IMR-90 (cell line): ENCODE measurements at regions not wholly inside any gene's neighbourhood (a gene's known extent, or its start where the extent isn't known, plus 50 kb on each side); places are given as distances from the start of the nearest gene placed in this dataset.

Source experiments
- ATAC-seq: fragments of 200-7000 bp; cut with Tn5 transposase; 2 replicates; pipeline ENCODE4 v1.9.1; 2020; ENCODE audit warnings: low read depth, mild to moderate bottlenecking, moderate library complexity
- BruUV-seq: library from RNA; stranded (reverse); fragments of 400-500 nt; replicated peaks from 2 replicates; lab custom pipeline; 2021; lab: Mats Ljungman, UMichigan
- CTCF ChIA-PET: fragments of 300-600 bp; formaldehyde crosslinking; extraction: SDS; loops from one replicate; lab custom pipeline; 2021; ENCODE audit warnings: antibody characterized with exemption; lab: Yijun Ruan, JAX
- POLR2A ChIA-PET: fragments of 300-600 bp; sonication (Branson Sonifier 250); formaldehyde crosslinking; loops from one replicate; lab custom pipeline; 2022; ENCODE audit warnings: antibody characterized with exemption; ENCODE audit not compliant: unreplicated experiment; lab: Charles Lee
- DNase-seq: peaks from one replicate; pipeline ENCODE4 v3.0.0; 2013
- H2AFZ ChIP-seq: replicated peaks from 2 replicates; pipeline ENCODE3; 2013; ENCODE audit warnings: low read length, mild to moderate bottlenecking; ENCODE audit not compliant: poor library complexity
- H2AK5ac ChIP-seq: 2 replicates; pipeline ENCODE4 v1.6.1; 2013; ENCODE audit warnings: low read depth, low read length, inconsistent platforms
- H2AK9ac ChIP-seq: replicated peaks from 2 replicates; pipeline ENCODE3; 2013; ENCODE audit warnings: mild to moderate bottlenecking, low read depth, low read length, moderate library complexity; ENCODE audit not compliant: poor library complexity
- H2BK120ac ChIP-seq: 2 replicates; pipeline ENCODE4 v1.6.1; 2013; ENCODE audit warnings: low read depth, low read length, inconsistent platforms
- H2BK15ac ChIP-seq: 3 replicates; pipeline ENCODE4 v1.6.1; 2013; ENCODE audit warnings: low read depth, low read length, inconsistent platforms
- H2BK20ac ChIP-seq: 2 replicates; pipeline ENCODE4 v1.6.1; 2013; ENCODE audit warnings: low read depth, mild to moderate bottlenecking, inconsistent platforms, low read length, moderate library complexity
- H2BK5ac ChIP-seq: 2 replicates; pipeline ENCODE4 v1.6.1; 2013; ENCODE audit warnings: mild to moderate bottlenecking, low read depth, low read length, inconsistent platforms; ENCODE audit not compliant: poor library complexity, severe bottlenecking
- H3K14ac ChIP-seq: replicated peaks from 2 replicates; pipeline ENCODE4 v1.6.1; 2013; ENCODE audit warnings: low read depth, low read length, inconsistent platforms
- H3K18ac ChIP-seq: 2 replicates; pipeline ENCODE4 v1.6.1; 2013; ENCODE audit warnings: low read depth, low read length, control low read depth
- H3K23ac ChIP-seq: 2 replicates; pipeline ENCODE4 v1.6.1; 2013; ENCODE audit warnings: low read depth, low read length, inconsistent platforms
- H3K27ac ChIP-seq: 2 replicates; pipeline ENCODE4 v1.5.1; 2013; ENCODE audit warnings: mild to moderate bottlenecking, control low read depth, low read length; ENCODE audit not compliant: insufficient read depth
- H3K27me3 ChIP-seq: 2 replicates; pipeline ENCODE4 v1.6.1; 2013; ENCODE audit warnings: low read length; ENCODE audit not compliant: control insufficient read depth, insufficient read depth
- H3K36me3 ChIP-seq: 2 replicates; pipeline ENCODE4 v1.6.1; 2013; ENCODE audit warnings: low read length, mixed read lengths; ENCODE audit not compliant: control insufficient read depth, insufficient read depth
- H3K4ac ChIP-seq: 2 replicates; pipeline ENCODE4 v1.6.1; 2013; ENCODE audit warnings: low read depth, low read length, inconsistent platforms
- H3K4me1 ChIP-seq: 2 replicates; pipeline ENCODE4 v1.6.1; 2013; ENCODE audit warnings: low read length, mixed read lengths; ENCODE audit not compliant: control insufficient read depth, insufficient read depth
- H3K4me2 ChIP-seq: 2 replicates; pipeline ENCODE4 v1.6.1; 2013; ENCODE audit warnings: low read depth, mild to moderate bottlenecking, control low read depth, low read length, moderate library complexity
- H3K4me3 ChIP-seq: 2 replicates; pipeline ENCODE4 v1.5.1; 2013; ENCODE audit warnings: low read depth, mild to moderate bottlenecking, control low read depth, low read length, moderate library complexity; ENCODE audit not compliant: insufficient read depth
- H3K56ac ChIP-seq: 2 replicates; pipeline ENCODE4 v1.6.1; 2013; ENCODE audit warnings: low read length, inconsistent platforms; ENCODE audit not compliant: insufficient read depth; ENCODE audit errors: extremely low read depth
- H3K79me1 ChIP-seq, 2 experiments: 2 replicates each; pipeline ENCODE4 v1.6.1; 2013; ENCODE audit warnings: low read length in 2 of 2, inconsistent platforms in 1 of 2, low read depth in 1 of 2
- H3K9ac ChIP-seq: 2 replicates; pipeline ENCODE4 v1.6.1; 2013; ENCODE audit warnings: low read depth, low read length, control low read depth
- H3K9me1 ChIP-seq: 2 replicates; pipeline ENCODE4 v1.6.1; 2013; ENCODE audit warnings: low read length, inconsistent platforms; ENCODE audit not compliant: insufficient read depth
- H3K9me3 ChIP-seq: 2 replicates; pipeline ENCODE4 v1.6.1; 2013; ENCODE audit warnings: low read length; ENCODE audit not compliant: control insufficient read depth, insufficient read depth
- H4K20me1 ChIP-seq: 2 replicates; pipeline ENCODE4 v1.6.1; 2013; ENCODE audit warnings: low read length, inconsistent platforms; ENCODE audit not compliant: insufficient read depth
- H4K5ac ChIP-seq: 2 replicates; pipeline ENCODE4 v1.6.1; 2013; ENCODE audit warnings: mild to moderate bottlenecking, low read depth, low read length, control low read depth
- H4K8ac ChIP-seq, 2 experiments: 2 replicates each; pipeline ENCODE4 v1.6.1; 2013; ENCODE audit warnings: low read depth in 2 of 2, low read length in 2 of 2, control low read depth in 1 of 2, inconsistent platforms in 1 of 2
- H4K91ac ChIP-seq: 2 replicates; pipeline ENCODE4 v1.6.1; 2013; ENCODE audit warnings: low read depth, low read length, inconsistent platforms; ENCODE audit not compliant: insufficient read depth
- CHD1 ChIP-seq: IDR thresholded peaks from 2 replicates; pipeline ENCODE4 v1.6.1; 2012; ENCODE audit warnings: low read depth, low read length, improper control_type of control experiment
- FOS ChIP-seq: fragments of 150-350 bp; IDR thresholded peaks from 2 replicates; pipeline ENCODE4 v1.6.1; 2016; ENCODE audit warnings: low read depth, low read length
- MAFK ChIP-seq: IDR thresholded peaks from 2 replicates; pipeline ENCODE4 v1.6.1; 2012; ENCODE audit warnings: low read depth, low read length, improper control_type of control experiment
- MAZ ChIP-seq: IDR thresholded peaks from 2 replicates; pipeline ENCODE4 v1.6.1; 2012; ENCODE audit warnings: low read depth, mild to moderate bottlenecking, low read length, improper control_type of control experiment, moderate library complexity, borderline replicate concordance
- NFE2L2 ChIP-seq: fragments of 150-350 bp; IDR thresholded peaks from 2 replicates; pipeline ENCODE4 v1.6.1; 2016; ENCODE audit warnings: low read depth, mild to moderate bottlenecking, low read length
- WGBS, 2 experiments: methylation state at CpG; one replicate each; pipeline versions ENCODE4 v1.1.5 to v1.1.7; 2013; ENCODE audit warnings: missing lambda C conversion rate in 2 of 2; ENCODE audit not compliant: insufficient read length in 1 of 2; ENCODE audit errors: extremely low coverage in 2 of 2; 5-methylcytosine and 5-hydroxymethylcytosine counted together
- dilution Hi-C: fragments of 300-500 bp; cut with HindIII; formaldehyde crosslinking; loops from one replicate; pipeline ENCODE4 v1.14.3; 2018; ENCODE audit warnings: low sequenced_read_pairs; ENCODE audit not compliant: unreplicated experiment
- in situ Hi-C: fragments of 300-500 bp; cut with MboI; formaldehyde crosslinking; loops from 3 replicates; pipeline ENCODE4 v1.14.3; 2019; ENCODE audit warnings: low sequenced_read_pairs, inconsistent platforms, mixed read lengths
- intact Hi-C: fragments of 100-400 bp; cut with micrococcal nuclease; formaldehyde crosslinking; loops from 2 replicates; pipeline ENCODE4 v1.10.0; 2022

- Histone ChIP-seq H3K14ac (no peak overlapping the region), H3K27me3 (no peaks in the 10 kb centered on the region), H4K5ac (no peak overlapping the region), H2AK5ac (no peak overlapping the region), H2BK20ac (no peak overlapping the region), H2AFZ (no peak overlapping the region), H4K8ac (no peak overlapping the region), H3K18ac (no peak overlapping the region), H3K9me3 (no peaks in the 10 kb centered on the region), H2BK120ac (no peak overlapping the region), H2BK5ac (no peak overlapping the region), H3K4me1 (no peaks in the 10 kb centered on the region), H3K4ac (no peak overlapping the region), H3K9ac (no peak overlapping the region), H3K36me3 (no peaks in the 10 kb centered on the region), H2AK9ac (no peak overlapping the region), H3K23ac (no peak overlapping the region), H2BK15ac (no peak overlapping the region), H3K4me2 (no peak overlapping the region), H3K56ac (no peak overlapping the region), H3K4me3 (no peak overlapping the region), H3K79me1 (no peaks in the 10 kb centered on the region), H4K91ac (no peak overlapping the region), H3K9me1 (no peaks in the 10 kb centered on the region), H4K20me1 (no peaks in the 10 kb centered on the region), H3K27ac (no peak overlapping the region)
- WGBS, 2 experiments = no CpG with 5 or more reads among the region's 3 CpGs
- intact Hi-C loops = no loop called here
- in situ Hi-C loops = no loop called here
- DNase-seq (no peak), ATAC-seq (no peak)
- dilution Hi-C loops = no loop called here
- CTCF ChIA-PET = no interaction called here
- no peak for TF ChIP-seq CHD1
- no peak for TF ChIP-seq MAFK
- TF ChIP-seq FOS = no peak
- no peak for TF ChIP-seq NFE2L2
- no peak for TF ChIP-seq MAZ
- POLR2A ChIA-PET = no interaction called here
- no TSS peak for BruUV-seq
Observed at GRCh38 chr10:113434315-113434714, 118.5 kb upstream of the HABP2 start.
